Adipocyte (in vitro differentiated cells): ENCODE measurements at regions not wholly inside any gene's neighbourhood (a gene's known extent, or its start where the extent isn't known, plus 50 kb on each side); places are given as distances from the start of the nearest gene placed in this dataset.
A peak's percentile ranks its signal among the peaks of the same experiment; 100 is the strongest.
"Not testable (repeated sequence)": the region's sequence is repeated elsewhere in the genome, so short reads cannot be mapped to it uniquely, and the experiment has no call there.

ENCODE experiments used
- DNase-seq: peaks from one replicate; pipeline ENCODE4 v3.0.0-alpha.2; 2015; ENCODE audit warnings: low read depth
- H3K27me3 ChIP-seq: replicated peaks from 2 replicates; pipeline ENCODE4 v1.7.0; 2013; ENCODE audit warnings: mild to moderate bottlenecking, low read length, moderate library complexity; ENCODE audit not compliant: control insufficient read depth, insufficient read depth
- H3K36me3 ChIP-seq: 2 replicates; pipeline ENCODE4 v1.7.0; 2013; ENCODE audit warnings: low read length, mild to moderate bottlenecking, moderate library complexity; ENCODE audit not compliant: control insufficient read depth, insufficient read depth, severe bottlenecking
- H3K4me1 ChIP-seq: 2 replicates; pipeline ENCODE4 v1.7.0; 2013; ENCODE audit warnings: mild to moderate bottlenecking, low read length, moderate library complexity; ENCODE audit not compliant: control insufficient read depth, insufficient read depth
- H3K4me3 ChIP-seq: 2 replicates; pipeline ENCODE4 v1.7.0; 2013; ENCODE audit warnings: mild to moderate bottlenecking, low read length, moderate library complexity
- H3K9ac ChIP-seq: 2 replicates; pipeline ENCODE4 v1.7.0; 2013; ENCODE audit warnings: mild to moderate bottlenecking, low read length, moderate library complexity
- H3K9me3 ChIP-seq: 2 replicates; pipeline ENCODE4 v1.7.0; 2013; ENCODE audit warnings: mild to moderate bottlenecking, low read length, moderate library complexity; ENCODE audit not compliant: control insufficient read depth

DNA sequence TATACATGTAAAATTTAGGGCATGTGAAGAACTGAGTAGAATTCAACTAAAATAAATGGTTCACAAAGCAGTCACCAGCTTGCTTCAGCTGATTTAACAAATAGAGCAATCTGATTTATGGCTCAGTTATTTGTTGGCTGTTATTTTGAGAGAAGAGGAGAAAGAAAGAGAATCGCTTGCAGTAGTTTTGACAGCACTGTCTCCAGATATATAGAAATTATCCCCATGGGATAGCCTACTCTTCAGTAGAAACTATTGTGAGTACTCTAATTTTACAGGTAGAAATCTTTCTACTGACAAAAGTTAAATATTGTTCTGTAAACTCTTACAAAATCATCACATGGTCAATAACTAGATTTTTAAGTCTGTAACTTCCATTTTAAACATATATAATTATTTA, 1098.2 kb downstream of the MRPL39 start:
- Histone ChIP-seq H3K9me3 (peaks cover 6% of the 10 kb centered on the region), H3K4me1 (no peaks in the 10 kb centered on the region), H3K9ac (no peak overlapping the region), H3K4me3 (no peak overlapping the region), H3K36me3 (no peaks in the 10 kb centered on the region), H3K27me3 (no peaks in the 10 kb centered on the region)
- no peak for DNase-seq

GRCh38 chr21:24486973-24487372, 1120.3 kb downstream of the MRPL39 start:
- DNase-seq = no peak
- no peaks in the 10 kb centered on the region for H3K9me3 ChIP-seq
- no peaks in the 10 kb centered on the region for H3K4me1 ChIP-seq

DNA sequence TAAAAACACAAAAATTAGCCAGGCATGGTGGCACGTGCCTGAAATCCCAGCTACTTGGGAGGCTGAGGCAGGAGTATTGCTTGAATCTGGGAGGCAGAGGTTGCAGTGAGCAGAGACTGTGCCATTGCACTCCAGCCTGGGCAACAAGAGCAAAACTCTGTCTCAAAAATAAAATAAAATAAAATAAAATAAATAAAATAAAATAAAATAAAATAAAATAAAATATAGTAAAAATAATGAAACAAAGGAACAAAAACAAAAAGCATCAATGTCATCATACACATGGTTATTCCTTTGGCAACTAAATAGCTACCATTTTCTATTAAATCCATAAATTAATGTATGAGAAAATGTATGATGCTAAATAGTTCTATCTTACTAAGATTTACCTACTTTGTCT, 1123.9 kb downstream of the MRPL39 start:
- DNase-seq, H3K27me3 ChIP-seq, H3K9me3 ChIP-seq, H3K9ac ChIP-seq, H3K4me3 ChIP-seq, H3K36me3 ChIP-seq, H3K4me1 ChIP-seq: not testable (repeated sequence)

More at GRCh38 chr21:24486973-24487372, 1120.3 kb downstream of the MRPL39 start:
- no peak overlapping the region for H3K4me3 ChIP-seq
- no peak overlapping the region for H3K9ac ChIP-seq
- H3K27me3 ChIP-seq = no peaks in the 10 kb centered on the region
- no peaks in the 10 kb centered on the region for H3K36me3 ChIP-seq

DNA sequence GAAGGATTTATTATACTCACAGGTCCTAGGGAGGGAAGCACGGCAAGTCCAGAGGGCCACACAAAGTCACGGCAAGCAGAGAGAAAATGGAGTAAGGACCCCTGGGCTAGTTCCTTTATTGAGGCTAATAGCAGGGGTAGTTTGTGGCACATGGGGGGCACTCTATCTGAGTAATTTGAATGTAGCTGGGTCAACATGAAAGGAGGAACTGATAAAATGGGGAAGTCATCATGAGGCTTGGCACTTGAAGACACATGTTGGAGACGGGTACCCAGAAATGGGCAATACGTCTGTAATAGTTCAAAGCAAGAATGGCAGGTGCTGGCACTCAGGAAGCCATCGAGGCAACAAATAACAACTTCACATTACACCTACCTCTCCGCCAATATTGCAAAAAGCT, 1136.4 kb downstream of the MRPL39 start:
- Histone ChIP-seq H3K4me1 (peaks cover 4% of the 10 kb centered on the region), H3K9ac (no peak overlapping the region), H3K36me3 (no peaks in the 10 kb centered on the region), H3K27me3 (no peaks in the 10 kb centered on the region), H3K9me3 (no peaks in the 10 kb centered on the region), H3K4me3 (no peak overlapping the region)
- DNase-seq = no peak

GRCh38 chr21:24456358-24456757, 1150.9 kb downstream of the MRPL39 start:
- Histone ChIP-seq H3K27me3 (no peaks in the 10 kb centered on the region), H3K36me3 (no peaks in the 10 kb centered on the region), H3K4me3 (no peak overlapping the region), H3K9ac (no peak overlapping the region), H3K9me3 (no peaks in the 10 kb centered on the region), H3K4me1 (peaks cover 12% of the 10 kb centered on the region)
- peak; percentile 71 for DNase-seq

DNA sequence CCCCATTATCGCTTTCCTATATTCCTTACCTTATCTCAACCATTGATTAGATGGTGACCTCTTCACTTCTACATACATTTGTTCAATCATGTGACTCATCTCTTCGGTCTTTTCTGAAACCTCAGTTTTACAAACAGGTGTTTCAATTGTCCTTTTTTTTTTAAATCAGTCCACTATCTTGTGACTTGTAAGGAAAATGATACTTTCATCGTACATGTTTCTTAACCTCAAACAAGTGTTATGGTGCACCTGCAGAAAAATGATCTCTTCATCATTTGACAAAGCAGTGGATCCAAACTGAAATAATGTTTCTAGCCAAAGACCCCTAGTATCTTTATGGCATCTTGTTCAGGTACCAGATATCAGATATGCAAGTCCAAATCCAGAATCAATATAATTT, 1157.2 kb downstream of the MRPL39 start:
- no peak for DNase-seq
- Histone ChIP-seq H3K27me3 (no peaks in the 10 kb centered on the region), H3K9ac (no peak overlapping the region), H3K4me3 (no peak overlapping the region), H3K4me1 (no peaks in the 10 kb centered on the region), H3K9me3 (no peaks in the 10 kb centered on the region), H3K36me3 (no peaks in the 10 kb centered on the region)

GRCh38 chr21:24445517-24445916, 1161.8 kb downstream of the MRPL39 start:
- DNase-seq = no peak
- H3K9ac ChIP-seq = no peak overlapping the region
- no peaks in the 10 kb centered on the region for H3K4me1 ChIP-seq
- H3K4me3 ChIP-seq = no peak overlapping the region
- H3K9me3 ChIP-seq = no peaks in the 10 kb centered on the region
- H3K36me3 ChIP-seq = no peaks in the 10 kb centered on the region
- no peaks in the 10 kb centered on the region for H3K27me3 ChIP-seq

DNA sequence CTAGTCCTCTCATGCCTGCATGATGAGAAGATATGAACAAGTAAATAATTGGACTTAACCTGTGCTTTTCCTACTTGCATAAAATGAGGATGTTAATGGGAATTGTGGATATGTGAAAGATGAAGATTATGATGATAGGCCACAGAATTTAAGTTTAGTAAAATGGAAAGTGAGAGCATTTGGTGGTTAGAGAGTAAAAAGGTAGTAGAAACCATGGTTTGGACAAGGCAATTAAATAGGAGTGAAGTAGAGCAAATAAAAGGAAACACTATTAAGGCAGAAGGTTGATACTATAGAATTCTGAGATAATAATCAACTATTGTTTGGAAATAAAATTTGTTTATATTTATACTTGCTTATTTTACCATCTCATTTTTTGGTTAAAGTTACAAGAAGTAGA, 1162.5 kb downstream of the MRPL39 start:
- no peak for DNase-seq
- H3K36me3 ChIP-seq = no peaks in the 10 kb centered on the region
- no peak overlapping the region for H3K9ac ChIP-seq
- no peaks in the 10 kb centered on the region for H3K27me3 ChIP-seq
- no peaks in the 10 kb centered on the region for H3K4me1 ChIP-seq
- no peaks in the 10 kb centered on the region for H3K9me3 ChIP-seq
- no peak overlapping the region for H3K4me3 ChIP-seq

GRCh38 chr21:24436236-24436635, 1171.0 kb downstream of the MRPL39 start:
- no peak for DNase-seq
- Histone ChIP-seq H3K4me1 (no peaks in the 10 kb centered on the region), H3K4me3 (no peak overlapping the region), H3K36me3 (no peaks in the 10 kb centered on the region), H3K27me3 (no peaks in the 10 kb centered on the region), H3K9ac (no peak overlapping the region), H3K9me3 (no peaks in the 10 kb centered on the region)

- no peak for DNase-seq
- H3K4me3 ChIP-seq = peak overlapping the region; percentile 88
- H3K4me1 ChIP-seq = peaks cover 9% of the 10 kb centered on the region
- no peaks in the 10 kb centered on the region for H3K36me3 ChIP-seq
- no peaks in the 10 kb centered on the region for H3K27me3 ChIP-seq
- H3K9me3 ChIP-seq = no peaks in the 10 kb centered on the region
- H3K9ac ChIP-seq = peak overlapping the region; percentile 79
Observed at GRCh38 chr21:24428591-24429199, 1178.6 kb downstream of the MRPL39 start.

- Histone ChIP-seq H3K27me3 (no peaks in the 10 kb centered on the region), H3K9me3 (peaks cover 11% of the 10 kb centered on the region), H3K4me1 (peaks cover 8% of the 10 kb centered on the region), H3K9ac (no peak overlapping the region), H3K4me3 (no peak overlapping the region), H3K36me3 (no peaks in the 10 kb centered on the region)
- no peak for DNase-seq
Observed at GRCh38 chr21:24424776-24425175, 1182.5 kb downstream of the MRPL39 start.

DNA sequence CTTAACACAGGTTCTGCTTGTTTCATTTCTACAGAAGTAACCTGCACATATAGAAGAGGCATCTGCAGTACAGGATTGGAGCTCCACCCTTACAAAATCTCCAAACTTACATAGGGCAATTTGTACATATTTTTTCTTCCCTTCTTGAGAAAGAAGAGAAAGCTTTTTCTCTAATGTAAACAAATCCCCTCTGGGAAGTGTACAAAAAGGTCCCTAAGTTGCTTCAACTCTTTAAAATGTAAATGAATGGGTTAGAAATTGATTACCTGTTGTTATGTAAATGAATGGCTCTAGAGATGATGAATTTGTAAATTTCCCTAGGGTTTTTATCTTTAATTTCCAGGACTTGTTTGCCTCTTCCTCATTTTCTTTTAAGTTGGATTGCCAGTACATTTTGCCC, 1183.7 kb downstream of the MRPL39 start:
- H3K4me1 ChIP-seq = peaks cover 3% of the 10 kb centered on the region
- DNase-seq = no peak
- no peaks in the 10 kb centered on the region for H3K36me3 ChIP-seq
- H3K9ac ChIP-seq = no peak overlapping the region
- no peak overlapping the region for H3K4me3 ChIP-seq
- no peaks in the 10 kb centered on the region for H3K27me3 ChIP-seq
- peaks cover 22% of the 10 kb centered on the region for H3K9me3 ChIP-seq
